Neutrophil (primary cell): ENCODE measurements at regions not wholly inside any gene's neighbourhood (a gene's known extent, or its start where the extent isn't known, plus 50 kb on each side); places are given as distances from the start of the nearest gene placed in this dataset.

Experiments
- H3K27ac ChIP-seq: fragments of 200-600 bp; sonication (generic); 2 replicates; pipeline ENCODE4 v1.5.1; 2016; ENCODE audit warnings: mild to moderate bottlenecking, moderate library complexity
- H3K27me3 ChIP-seq: fragments of 200-600 bp; sonication (generic); 2 replicates; pipeline ENCODE4 v1.6.0; 2016; ENCODE audit warnings: mild to moderate bottlenecking
- H3K36me3 ChIP-seq: fragments of 200-600 bp; sonication (generic); 2 replicates; pipeline ENCODE4 v1.5.1; 2017
- H3K4me1 ChIP-seq, 2 experiments: fragments of 200-600 bp in 1 of 2; sonication (generic) in 1 of 2; 1 replicate in 1 of 2; 2 replicates in 1 of 2; pipeline versions ENCODE4 v1.5.1 to v1.6.1; 2013 to 2016; ENCODE audit warnings: low read depth in 1 of 2, low read length in 1 of 2, mild to moderate bottlenecking in 1 of 2, moderate library complexity in 1 of 2; ENCODE audit not compliant: control insufficient read depth in 1 of 2, insufficient read depth in 1 of 2
- H3K4me3 ChIP-seq, 2 experiments: fragments of 200-600 bp in 1 of 2; sonication (generic) in 1 of 2; 1 replicate in 1 of 2; 2 replicates in 1 of 2; pipeline ENCODE4 v1.5.1; 2013 to 2016; ENCODE audit warnings: low read depth in 1 of 2, low read length in 1 of 2, mild to moderate bottlenecking in 1 of 2, moderate library complexity in 1 of 2
- H3K9me3 ChIP-seq: fragments of 200-600 bp; sonication (generic); 2 replicates; pipeline ENCODE4 v1.5.1; 2016
- TF ChIP-seq, protein P1 (sequence below): fragments of 200-600 bp; sonication (generic); IDR thresholded peaks from 2 replicates; pipeline ENCODE4 v1.5.1; 2016; ENCODE audit warnings: antibody characterized with exemption

DNA sequence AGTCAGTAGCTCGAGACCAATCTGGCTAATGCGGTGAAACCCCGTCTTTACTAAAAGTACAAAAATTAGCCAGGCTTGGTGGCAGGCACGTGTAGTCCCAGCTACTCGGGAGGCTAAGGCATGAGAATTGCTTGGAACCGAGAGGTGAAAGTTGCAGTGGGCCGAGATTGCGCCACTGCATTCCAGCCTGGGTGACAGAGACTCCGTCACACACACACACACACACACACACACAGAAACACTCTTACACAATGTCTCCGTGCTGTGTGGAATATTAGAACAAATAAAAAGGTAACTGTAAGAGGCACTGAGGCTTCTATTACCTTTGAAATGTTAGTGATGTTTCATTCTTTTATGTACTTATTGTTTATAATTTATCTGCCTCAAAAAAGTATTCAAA lies 326.6 kb downstream of the GPAT3 start:
- H3K4me1 ChIP-seq, result no peaks in the 10 kb centered on the region

DNA sequence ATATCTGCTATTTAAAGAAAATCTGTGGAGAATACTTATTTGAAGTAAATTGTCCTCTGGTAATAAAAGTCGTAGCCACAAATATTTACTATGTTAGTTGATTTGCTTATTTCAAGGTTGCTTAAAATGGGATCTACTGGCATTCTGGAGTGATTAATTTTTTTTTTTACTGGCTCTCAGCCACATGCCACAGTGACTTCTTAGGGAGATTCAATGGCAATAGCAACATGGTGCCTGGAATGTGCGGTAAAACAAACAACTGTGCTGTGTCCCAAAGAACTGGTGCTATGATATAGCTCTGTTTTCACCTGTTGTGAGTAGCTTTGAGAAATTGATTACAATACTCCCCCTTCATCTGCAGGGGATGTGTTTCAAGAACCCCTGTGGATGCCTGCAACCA lies 324.3 kb downstream of the GPAT3 start:
- Histone ChIP-seq H3K36me3 (no peaks in the 10 kb centered on the region), H3K4me3 (no peak overlapping the region), H3K9me3 (no peaks in the 10 kb centered on the region), H3K27me3 (no peaks in the 10 kb centered on the region), H3K4me1 (no peaks in the 10 kb centered on the region), H3K27ac (no peak overlapping the region)
- TF ChIP-seq, protein P1, sequence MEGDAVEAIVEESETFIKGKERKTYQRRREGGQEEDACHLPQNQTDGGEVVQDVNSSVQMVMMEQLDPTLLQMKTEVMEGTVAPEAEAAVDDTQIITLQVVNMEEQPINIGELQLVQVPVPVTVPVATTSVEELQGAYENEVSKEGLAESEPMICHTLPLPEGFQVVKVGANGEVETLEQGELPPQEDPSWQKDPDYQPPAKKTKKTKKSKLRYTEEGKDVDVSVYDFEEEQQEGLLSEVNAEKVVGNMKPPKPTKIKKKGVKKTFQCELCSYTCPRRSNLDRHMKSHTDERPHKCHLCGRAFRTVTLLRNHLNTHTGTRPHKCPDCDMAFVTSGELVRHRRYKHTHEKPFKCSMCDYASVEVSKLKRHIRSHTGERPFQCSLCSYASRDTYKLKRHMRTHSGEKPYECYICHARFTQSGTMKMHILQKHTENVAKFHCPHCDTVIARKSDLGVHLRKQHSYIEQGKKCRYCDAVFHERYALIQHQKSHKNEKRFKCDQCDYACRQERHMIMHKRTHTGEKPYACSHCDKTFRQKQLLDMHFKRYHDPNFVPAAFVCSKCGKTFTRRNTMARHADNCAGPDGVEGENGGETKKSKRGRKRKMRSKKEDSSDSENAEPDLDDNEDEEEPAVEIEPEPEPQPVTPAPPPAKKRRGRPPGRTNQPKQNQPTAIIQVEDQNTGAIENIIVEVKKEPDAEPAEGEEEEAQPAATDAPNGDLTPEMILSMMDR, result no peak

More for the DNA sequence above, 326.6 kb downstream of the GPAT3 start:
- H3K9me3 ChIP-seq, result no peaks in the 10 kb centered on the region
- no peak overlapping the region for H3K4me3 ChIP-seq
- TF ChIP-seq, protein P1, result no peak
- no peak overlapping the region for H3K27ac ChIP-seq
- H3K27me3 ChIP-seq, result no peaks in the 10 kb centered on the region
- no peaks in the 10 kb centered on the region for H3K36me3 ChIP-seq

DNA sequence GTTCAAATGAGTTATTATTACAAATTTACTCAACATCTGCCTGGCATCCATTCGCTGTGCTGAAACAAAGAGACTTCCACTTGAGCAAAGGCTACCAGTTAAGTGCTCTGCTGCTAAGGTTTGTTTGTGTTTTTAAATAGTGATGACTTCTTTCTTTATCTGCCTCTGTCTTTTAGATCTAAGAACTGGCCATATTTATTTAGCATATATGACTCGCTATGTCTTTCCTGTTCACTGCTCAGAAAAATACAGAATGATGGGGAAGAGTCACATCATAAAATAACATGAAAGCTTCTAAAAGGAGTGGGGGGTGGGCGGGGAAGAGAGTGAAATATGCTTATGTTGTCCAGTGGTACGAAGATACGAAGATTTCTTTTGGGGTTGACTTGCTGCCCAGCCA lies 322.2 kb downstream of the GPAT3 start:
- Histone ChIP-seq H3K36me3 (no peaks in the 10 kb centered on the region), H3K27ac (no peak overlapping the region), H3K4me3 (no peak overlapping the region), H3K9me3 (no peaks in the 10 kb centered on the region), H3K27me3 (no peaks in the 10 kb centered on the region), H3K4me1 (no peaks in the 10 kb centered on the region)
- TF ChIP-seq, protein P1, result no peak

DNA sequence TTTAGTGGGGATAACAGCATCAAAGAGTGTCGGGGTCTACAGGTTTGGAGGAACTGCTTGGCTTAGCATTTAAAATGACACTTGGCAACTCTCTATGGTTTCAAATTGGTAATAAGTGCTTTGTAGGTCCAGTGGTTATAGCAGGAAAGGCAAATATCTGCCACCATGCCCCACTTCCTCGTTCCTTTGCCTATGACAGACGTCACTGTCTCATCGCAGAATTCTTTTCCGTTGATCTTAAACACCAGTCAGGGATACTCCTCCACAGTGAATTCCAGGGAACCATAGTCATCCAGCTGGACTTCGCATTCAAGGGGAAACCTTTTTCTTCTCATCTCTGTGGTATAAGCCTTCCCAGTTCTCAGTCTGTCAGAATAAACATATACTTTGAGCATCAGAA lies 319.1 kb downstream of the GPAT3 start:
- no peaks in the 10 kb centered on the region for H3K4me1 ChIP-seq
- H3K9me3 ChIP-seq, result no peaks in the 10 kb centered on the region
- TF ChIP-seq, protein P1, result no peak
- H3K27ac ChIP-seq, result no peak overlapping the region
- no peaks in the 10 kb centered on the region for H3K36me3 ChIP-seq
- no peak overlapping the region for H3K4me3 ChIP-seq
- no peaks in the 10 kb centered on the region for H3K27me3 ChIP-seq

DNA sequence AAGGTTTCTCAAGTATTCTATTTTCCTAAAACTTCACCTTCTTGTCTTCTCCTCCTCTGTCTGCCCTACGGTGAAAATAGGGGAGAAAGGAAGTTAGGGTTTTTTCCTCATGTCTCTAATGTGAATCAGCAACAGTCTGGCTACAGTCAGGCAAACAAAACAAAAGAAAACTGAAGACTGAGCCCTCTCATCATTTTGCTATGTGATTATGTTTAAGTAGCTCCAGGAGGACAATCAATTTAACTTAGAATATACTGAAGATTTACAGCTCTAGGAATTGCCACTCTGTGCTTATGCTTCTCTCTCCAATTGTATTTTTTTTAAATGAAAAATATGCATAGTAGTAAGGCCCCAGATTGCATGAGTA lies 316.2 kb downstream of the GPAT3 start:
- no peaks in the 10 kb centered on the region for H3K27me3 ChIP-seq
- H3K36me3 ChIP-seq, result no peaks in the 10 kb centered on the region
- H3K27ac ChIP-seq, result no peak overlapping the region
- no peaks in the 10 kb centered on the region for H3K9me3 ChIP-seq
- TF ChIP-seq, protein P1, result no peak
- no peak overlapping the region for H3K4me3 ChIP-seq
- H3K4me1 ChIP-seq, result no peaks in the 10 kb centered on the region
